ENCODE measurements at regions not wholly inside any gene's neighbourhood (a gene's known extent, or its start where the extent isn't known, plus 50 kb on each side); places are given as distances from the start of the nearest gene placed in this dataset.
"Not testable (repeated sequence)": the region's sequence is repeated elsewhere in the genome, so short reads cannot be mapped to it uniquely, and the experiment has no call there.

GRCh38 chr6:80437221-80437620 lies 330.8 kb downstream of the BCKDHB start:
- no peak for DNase-seq (ENCODE audit: low read depth in 2 of 2, low spot score in 1 of 2)

DNA sequence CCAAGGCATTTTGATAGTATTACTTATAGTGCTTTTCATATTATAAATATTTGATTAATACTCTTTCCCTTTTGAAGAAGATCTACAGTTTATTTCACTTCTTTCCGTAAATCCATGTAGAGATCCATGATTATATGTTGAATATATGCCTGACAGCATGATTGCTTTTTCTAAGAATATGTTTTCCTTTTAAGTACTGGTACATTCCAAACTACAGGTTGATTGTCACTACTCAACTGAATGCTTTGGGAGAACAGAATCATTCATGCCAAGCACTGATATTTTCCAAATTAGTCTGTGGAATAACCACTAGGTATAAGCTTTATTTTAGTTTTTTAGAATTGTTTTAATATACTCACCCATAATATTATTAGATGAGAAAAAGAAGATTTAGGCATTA lies 330.2 kb downstream of the BCKDHB start:
- no peak for DNase-seq (ENCODE audit: low read depth in 2 of 2, low spot score in 1 of 2)

DNA sequence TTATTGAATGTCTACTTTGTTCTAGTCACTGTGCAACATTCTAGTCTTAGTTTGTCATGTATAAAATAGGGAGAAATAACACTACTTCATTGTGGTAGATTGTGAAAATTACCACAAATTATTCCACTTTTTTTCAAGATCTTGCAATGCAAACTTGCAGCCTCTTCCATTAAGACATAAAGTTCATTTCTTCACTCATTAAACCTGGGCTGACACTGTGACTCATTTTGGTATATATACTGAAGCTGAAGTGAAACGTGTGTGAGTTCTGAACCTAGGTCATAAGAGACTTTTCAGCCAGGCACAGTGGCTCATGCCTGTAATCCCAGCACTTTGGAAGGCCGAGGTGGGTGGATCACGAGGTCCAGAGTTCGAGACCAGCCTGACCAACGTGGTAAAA lies 329.0 kb downstream of the BCKDHB start:
- no peak for DNase-seq (ENCODE audit: low read depth in 2 of 2, low spot score in 1 of 2)

- DNase-seq (ENCODE audit: low read depth in 2 of 2, low spot score in 1 of 2) = no peak
Observed at GRCh38 chr6:80434691-80435350, 328.4 kb downstream of the BCKDHB start.

GRCh38 chr6:80433673-80434025 lies 327.2 kb downstream of the BCKDHB start:
- DNase-seq (ENCODE audit: low read depth in 2 of 2, low spot score in 1 of 2) = no peak

- no peak for DNase-seq (ENCODE audit: low read depth in 2 of 2, low spot score in 1 of 2)
Observed at GRCh38 chr6:80433010-80433672, 326.7 kb downstream of the BCKDHB start.

DNA sequence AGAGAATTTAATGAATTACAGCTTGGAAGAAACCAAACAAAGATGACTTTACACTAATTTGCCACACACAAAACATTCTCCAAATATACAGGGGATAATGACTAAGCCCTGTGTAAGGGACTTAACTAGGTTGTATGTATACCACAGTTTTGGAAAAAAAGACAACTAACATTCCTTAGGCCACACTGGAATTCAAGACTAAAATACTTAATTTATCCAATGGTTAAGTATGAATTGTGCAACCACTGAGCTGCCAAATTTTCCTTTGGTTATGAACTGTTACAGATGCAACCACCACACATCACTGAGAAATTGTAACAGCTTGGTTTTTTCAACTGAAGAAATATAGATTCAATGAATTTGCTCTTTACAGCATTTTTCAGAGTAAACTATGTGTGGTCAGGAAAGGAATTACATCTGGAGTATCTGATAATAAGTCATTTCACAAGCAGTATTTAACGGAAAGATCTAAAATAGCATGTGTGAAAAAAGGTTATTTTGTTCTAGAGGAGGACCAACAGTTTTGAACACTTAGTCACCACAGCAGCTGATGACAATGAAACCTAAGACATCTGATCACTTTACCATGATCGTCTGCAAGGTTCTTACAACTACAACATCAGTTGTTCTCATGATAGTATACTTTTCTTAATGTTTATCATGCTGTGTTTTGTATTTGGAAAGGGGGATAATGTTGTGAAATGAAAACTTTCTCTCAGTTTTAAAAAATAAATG lies 318.8 kb downstream of the BCKDHB start:
- DNase-seq (ENCODE audit: low read depth in 2 of 2, low spot score in 1 of 2) = no peak

DNA sequence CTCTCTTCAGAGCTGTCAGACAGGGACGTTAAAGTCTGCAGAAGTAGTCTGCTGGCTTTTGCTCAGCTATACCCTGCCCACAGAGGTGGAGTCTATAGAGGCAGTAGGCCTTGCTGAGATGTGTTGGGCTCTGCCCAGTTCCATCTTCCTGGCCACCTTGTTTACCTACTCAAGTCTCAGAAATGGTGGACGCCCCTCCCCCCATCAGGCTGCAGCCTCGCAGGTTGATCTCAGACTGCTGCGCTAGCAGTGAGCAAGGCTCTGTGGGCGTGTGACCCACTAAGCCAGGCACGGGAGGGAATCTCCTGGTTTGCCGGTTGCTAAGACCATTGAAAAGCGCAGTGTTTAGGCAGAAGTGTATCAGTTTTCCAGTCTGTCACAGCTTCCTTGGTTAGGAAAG lies 305.0 kb downstream of the BCKDHB start:
- no peak for DNase-seq (ENCODE audit: low read depth in 2 of 2, low spot score in 1 of 2)

DNA sequence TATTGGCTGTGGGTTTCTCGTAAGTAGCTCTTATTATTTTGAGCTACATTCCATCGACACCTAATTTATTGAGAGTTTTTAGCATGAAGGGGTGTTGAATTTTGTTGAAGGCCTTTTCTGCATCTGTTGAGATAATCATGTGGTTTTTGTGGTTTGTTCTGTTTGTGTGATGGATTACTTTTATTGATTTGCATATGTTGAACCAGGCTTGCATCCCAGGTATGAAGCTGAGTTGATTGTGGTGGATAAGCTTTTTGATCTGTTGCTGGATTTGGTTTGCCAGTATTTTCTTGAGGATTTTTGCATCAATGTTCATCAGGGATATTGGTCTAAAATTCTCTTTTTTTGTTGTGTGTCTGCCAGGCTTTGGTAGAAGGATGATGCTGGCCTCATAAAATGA lies 301.5 kb downstream of the BCKDHB start:
- not testable (repeated sequence) for DNase-seq (ENCODE audit: low read depth in 2 of 2, low spot score in 1 of 2)

DNA sequence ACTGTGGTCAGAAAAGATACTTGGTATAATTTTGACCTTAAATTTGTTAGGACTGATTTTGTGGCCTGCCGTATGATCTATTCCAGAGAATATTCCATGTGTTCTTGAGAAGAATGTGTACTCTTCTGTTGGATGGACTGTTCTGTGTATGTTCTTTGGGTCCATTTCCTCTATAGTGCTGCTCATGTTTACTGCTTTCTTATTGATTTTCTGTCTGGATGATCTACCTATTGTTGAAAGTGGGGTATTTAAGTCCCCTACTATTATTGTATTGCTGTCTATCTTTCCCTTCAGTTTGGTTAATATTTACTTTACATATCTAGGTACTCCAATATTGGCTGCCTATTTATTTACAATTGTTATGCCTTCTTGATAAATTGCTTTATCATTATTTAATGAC lies 298.4 kb downstream of the BCKDHB start:
- no peak for DNase-seq (ENCODE audit: low read depth in 2 of 2, low spot score in 1 of 2)

GRCh38 chr6:80403365-80403764 lies 296.9 kb downstream of the BCKDHB start:
- DNase-seq (ENCODE audit: low read depth in 2 of 2, low spot score in 1 of 2) = no peak

DNA sequence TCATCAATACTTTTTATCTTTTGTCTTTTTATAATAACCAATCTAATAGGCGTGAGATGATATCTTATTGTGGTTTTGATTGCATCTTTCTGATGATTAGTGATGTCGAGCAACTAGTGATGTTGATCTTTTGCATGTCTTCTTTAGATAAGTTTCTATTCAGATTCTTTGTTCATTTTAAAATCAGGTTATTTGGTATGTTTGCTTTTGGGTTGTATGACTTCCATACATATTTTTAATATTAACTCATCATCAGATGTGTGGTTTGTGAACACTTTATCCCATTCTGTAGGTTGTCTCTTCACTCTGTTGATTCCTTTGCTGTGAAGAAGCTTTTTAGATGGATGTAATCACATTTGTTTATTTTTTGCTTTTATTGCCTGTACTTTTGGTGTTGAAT lies 295.8 kb downstream of the BCKDHB start:
- no peak for DNase-seq (ENCODE audit: low read depth in 2 of 2, low spot score in 1 of 2)

Measured in stimulated activated CD8-positive, alpha-beta memory T cell treated with anti-CD3 and anti-CD28 coated beads, Interleukin-4, amount 100 ng/mL, for 1 hour (primary cell).